LNCaP clone FGC (cell line): ENCODE measurements at regions not wholly inside any gene's neighbourhood (a gene's known extent, or its start where the extent isn't known, plus 50 kb on each side); places are given as distances from the start of the nearest gene placed in this dataset.

Experiments used
- DNase-seq: peaks from one replicate; pipeline ENCODE4 v3.0.0-alpha.2; 2011; ENCODE audit warnings: low read depth
- H3K4me3 ChIP-seq: 2 replicates; pipeline ENCODE4 v1.5.1; 2011; ENCODE audit warnings: mild to moderate bottlenecking, low read depth, low read length, control low read depth
- CTCF ChIP-seq: IDR thresholded peaks from 2 replicates; pipeline ENCODE4 v1.5.1; 2012; ENCODE audit warnings: mild to moderate bottlenecking; ENCODE audit not compliant: control insufficient read depth, insufficient read depth; ENCODE audit errors: extremely low read depth

- DNase-seq, result no peak
- TF ChIP-seq CTCF, result no peak
- H3K4me3 ChIP-seq, result no peak overlapping the region
Measured at GRCh38 chr2:240294514-240294913, 140.9 kb upstream of the GPC1 start.

GRCh38 chr2:240295256-240296103, 140.0 kb upstream of the GPC1 start:
- no peak overlapping the region for H3K4me3 ChIP-seq
- no peak for DNase-seq
- TF ChIP-seq CTCF, result no peak

- H3K4me3 ChIP-seq, result no peak overlapping the region
- no peak for TF ChIP-seq CTCF
- no peak for DNase-seq
Measured at GRCh38 chr2:240296104-240296406, 139.4 kb upstream of the GPC1 start.

GRCh38 chr2:240296476-240297255, 138.8 kb upstream of the GPC1 start:
- TF ChIP-seq CTCF, result no peak
- DNase-seq, result no peak
- H3K4me3 ChIP-seq, result no peak overlapping the region

- DNase-seq, result no peak
- H3K4me3 ChIP-seq, result no peak overlapping the region
- no peak for TF ChIP-seq CTCF
Measured at GRCh38 chr2:240297256-240298116, 138.0 kb upstream of the GPC1 start.

GRCh38 chr2:240298117-240298790, 137.2 kb upstream of the GPC1 start:
- no peak for TF ChIP-seq CTCF
- DNase-seq, result no peak

More at GRCh38 chr2:240298117-240298790, 137.2 kb upstream of the GPC1 start:
- H3K4me3 ChIP-seq, result no peak overlapping the region
